Keratinocyte (primary cell): ENCODE measurements at regions not wholly inside any gene's neighbourhood (a gene's known extent, or its start where the extent isn't known, plus 50 kb on each side); places are given as distances from the start of the nearest gene placed in this dataset.

ENCODE experiments used
- CTCF ChIP-seq, 3 experiments: IDR thresholded peaks in 1 of 3; conservative IDR thresholded peaks in 1 of 3; optimal IDR thresholded peaks in 1 of 3; 2 replicates in 2 of 3; 3 replicates in 1 of 3; pipeline versions ENCODE3 to v1.5.1; 2011; ENCODE audit warnings: low read length in 3 of 3, mild to moderate bottlenecking in 3 of 3, moderate library complexity in 2 of 3, control low read depth in 1 of 3, inconsistent platforms in 1 of 3; ENCODE audit not compliant: insufficient read depth in 2 of 3; ENCODE audit errors: extremely low read depth in 1 of 3
- EZH2 ChIP-seq: IDR thresholded peaks from one replicate; pipeline ENCODE4 v1.6.1; 2012; ENCODE audit warnings: inconsistent platforms, mild to moderate bottlenecking, low read length, moderate library complexity

- no peak for TF ChIP-seq CTCF (optimal IDR thresholded peaks at IDR 0.05 in 1 of 3, IDR thresholded peaks at IDR 0.05 in 1 of 3, conservative IDR thresholded peaks at IDR 0.05 in 1 of 3; ENCODE audit: extremely low read depth in 1 of 3, insufficient read depth in 2 of 3, low read length in 3 of 3)
- no peak for TF ChIP-seq EZH2
Measured at GRCh38 chr2:225993430-225993829, 593.9 kb downstream of the NYAP2 start.
